ENCODE measurements at regions not wholly inside any gene's neighbourhood (a gene's known extent, or its start where the extent isn't known, plus 50 kb on each side); places are given as distances from the start of the nearest gene placed in this dataset.

- in situ Hi-C loops (cut with MboI; ENCODE audit: low sequenced_read_pairs), result no loop called here
Measured at GRCh38 chr11:128271401-128271800, 316.0 kb downstream of the ETS1 start.

DNA sequence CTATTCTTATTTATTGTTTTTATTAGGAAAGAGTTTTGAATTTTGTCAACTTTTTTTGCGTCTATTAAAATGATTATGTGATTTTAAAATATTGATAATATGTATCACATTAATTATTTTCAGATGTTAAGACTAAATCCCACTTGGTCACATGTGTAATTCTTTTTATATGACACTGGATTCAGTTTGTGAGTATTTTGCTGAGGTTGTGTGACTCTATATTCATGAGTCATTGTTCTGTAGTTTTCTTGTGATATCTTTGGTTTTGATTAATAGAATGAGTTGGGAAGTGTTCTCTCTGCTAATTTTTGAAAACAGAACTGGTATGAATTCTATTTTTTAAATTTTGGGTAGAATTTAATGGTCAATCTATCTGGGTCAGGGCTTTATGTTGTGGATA is 317.9 kb downstream of the ETS1 start:
- in situ Hi-C loops (cut with MboI; ENCODE audit: low sequenced_read_pairs), result no loop called here

GRCh38 chr11:128266893-128267292 is 320.5 kb downstream of the ETS1 start:
- in situ Hi-C loops (cut with MboI; ENCODE audit: low sequenced_read_pairs), result no loop called here

- in situ Hi-C loops (cut with MboI; ENCODE audit: low sequenced_read_pairs), result no loop called here
Measured at GRCh38 chr11:128262463-128263345, 324.7 kb downstream of the ETS1 start.

DNA sequence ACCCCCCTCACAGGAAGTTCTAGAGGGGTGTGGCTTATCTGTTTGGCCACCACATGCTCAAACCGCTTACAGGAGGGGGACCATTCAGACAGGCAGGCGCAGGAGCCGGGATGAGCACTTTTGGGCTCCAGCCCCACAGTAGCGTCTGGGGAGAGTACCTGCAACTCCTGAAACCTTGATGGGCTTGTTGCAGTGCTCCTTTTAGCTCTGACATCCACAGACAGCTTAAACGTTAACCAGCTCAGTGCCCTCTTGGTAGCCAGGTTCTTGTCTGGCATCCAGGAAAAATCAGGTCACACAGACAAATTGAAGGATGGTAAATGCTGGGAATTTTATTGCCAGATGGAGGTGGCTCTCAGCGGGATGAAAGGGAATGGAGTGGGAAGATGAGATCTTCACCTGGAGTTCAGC is 326.3 kb downstream of the ETS1 start:
- in situ Hi-C loops (cut with MboI; ENCODE audit: low sequenced_read_pairs), result no loop called here

DNA sequence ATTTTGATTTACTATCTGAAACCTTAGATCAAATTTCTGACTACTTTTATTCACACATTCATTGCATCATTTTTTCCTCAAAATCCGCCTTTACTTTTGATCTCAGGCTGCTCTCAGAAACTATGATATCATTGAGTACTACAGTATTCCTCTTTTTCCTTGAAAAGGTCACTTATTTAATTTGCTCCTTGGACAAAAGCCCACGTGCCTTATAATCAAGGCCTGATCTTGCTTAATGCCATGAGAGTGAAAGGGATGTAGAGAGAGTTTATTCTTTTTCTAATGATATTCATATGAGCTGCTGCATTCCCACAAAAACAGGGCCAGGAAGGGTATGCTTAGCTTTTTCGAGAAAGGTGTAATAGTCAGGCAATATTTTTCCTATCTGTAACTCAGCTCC is 327.0 kb downstream of the ETS1 start:
- in situ Hi-C loops (cut with MboI; ENCODE audit: low sequenced_read_pairs), result no loop called here

GRCh38 chr11:128259816-128260215 is 327.5 kb downstream of the ETS1 start:
- in situ Hi-C loops (cut with MboI; ENCODE audit: low sequenced_read_pairs), result no loop called here

- in situ Hi-C loops (cut with MboI; ENCODE audit: low sequenced_read_pairs), result no loop called here
Measured at GRCh38 chr11:128254941-128255340, 332.4 kb downstream of the ETS1 start.

DNA sequence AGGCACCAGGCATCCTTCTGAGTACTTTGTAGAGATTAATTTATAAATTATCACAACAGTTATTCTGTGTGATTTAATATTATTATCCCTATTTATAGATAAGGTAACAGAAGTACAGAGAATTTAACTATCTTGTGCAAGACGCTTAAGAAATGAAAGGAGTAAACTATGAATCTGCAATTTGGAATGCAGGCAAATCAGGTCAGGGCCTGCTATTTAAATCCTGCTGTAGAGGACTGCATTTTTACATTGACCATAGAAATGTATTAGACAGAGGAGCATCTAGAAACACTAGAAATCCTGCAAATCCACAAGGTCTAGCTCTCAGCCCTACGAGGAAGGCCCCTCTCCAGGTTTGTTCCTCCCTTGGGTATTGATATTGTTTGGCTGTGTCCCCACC is 336.2 kb downstream of the ETS1 start:
- in situ Hi-C loops (cut with MboI; ENCODE audit: low sequenced_read_pairs), result no loop called here

GRCh38 chr11:128250482-128250881 is 336.9 kb downstream of the ETS1 start:
- in situ Hi-C loops (cut with MboI; ENCODE audit: low sequenced_read_pairs), result no loop called here

- in situ Hi-C loops (cut with MboI; ENCODE audit: low sequenced_read_pairs), result no loop called here
Measured at GRCh38 chr11:128246810-128247594, 340.4 kb downstream of the ETS1 start.

GRCh38 chr11:128246364-128246801 is 341.0 kb downstream of the ETS1 start:
- in situ Hi-C loops (cut with MboI; ENCODE audit: low sequenced_read_pairs), result no loop called here

GRCh38 chr11:128244871-128245270 is 342.5 kb downstream of the ETS1 start:
- in situ Hi-C loops (cut with MboI; ENCODE audit: low sequenced_read_pairs), result no loop called here

DNA sequence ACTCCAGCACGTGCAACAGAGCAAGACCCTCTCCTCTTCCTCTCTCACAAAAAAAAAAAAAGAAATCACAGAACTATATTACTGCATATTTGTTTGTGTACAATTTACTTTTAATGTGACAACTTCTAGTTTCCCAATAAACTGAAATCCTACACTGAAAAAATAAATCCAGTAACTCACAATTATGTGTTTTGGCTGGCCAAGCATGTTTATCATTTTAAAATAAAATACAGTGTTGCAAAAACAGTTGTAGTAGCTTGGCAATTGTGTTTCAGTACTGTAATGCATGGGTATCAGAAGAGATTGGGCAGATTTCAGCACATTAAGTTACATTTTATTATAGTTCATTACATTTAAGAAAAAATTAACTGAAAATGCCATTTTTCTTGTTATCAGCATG is 344.9 kb downstream of the ETS1 start:
- in situ Hi-C loops (cut with MboI; ENCODE audit: low sequenced_read_pairs), result no loop called here

- in situ Hi-C loops (cut with MboI; ENCODE audit: low sequenced_read_pairs), result no loop called here
Measured at GRCh38 chr11:128240546-128240945, 346.8 kb downstream of the ETS1 start.

- in situ Hi-C loops (cut with MboI; ENCODE audit: low sequenced_read_pairs), result no loop called here
Measured at GRCh38 chr11:128239306-128239705, 348.1 kb downstream of the ETS1 start.

- in situ Hi-C loops (cut with MboI; ENCODE audit: low sequenced_read_pairs), result no loop called here
Measured at GRCh38 chr11:128238521-128239265, 348.7 kb downstream of the ETS1 start.

DNA sequence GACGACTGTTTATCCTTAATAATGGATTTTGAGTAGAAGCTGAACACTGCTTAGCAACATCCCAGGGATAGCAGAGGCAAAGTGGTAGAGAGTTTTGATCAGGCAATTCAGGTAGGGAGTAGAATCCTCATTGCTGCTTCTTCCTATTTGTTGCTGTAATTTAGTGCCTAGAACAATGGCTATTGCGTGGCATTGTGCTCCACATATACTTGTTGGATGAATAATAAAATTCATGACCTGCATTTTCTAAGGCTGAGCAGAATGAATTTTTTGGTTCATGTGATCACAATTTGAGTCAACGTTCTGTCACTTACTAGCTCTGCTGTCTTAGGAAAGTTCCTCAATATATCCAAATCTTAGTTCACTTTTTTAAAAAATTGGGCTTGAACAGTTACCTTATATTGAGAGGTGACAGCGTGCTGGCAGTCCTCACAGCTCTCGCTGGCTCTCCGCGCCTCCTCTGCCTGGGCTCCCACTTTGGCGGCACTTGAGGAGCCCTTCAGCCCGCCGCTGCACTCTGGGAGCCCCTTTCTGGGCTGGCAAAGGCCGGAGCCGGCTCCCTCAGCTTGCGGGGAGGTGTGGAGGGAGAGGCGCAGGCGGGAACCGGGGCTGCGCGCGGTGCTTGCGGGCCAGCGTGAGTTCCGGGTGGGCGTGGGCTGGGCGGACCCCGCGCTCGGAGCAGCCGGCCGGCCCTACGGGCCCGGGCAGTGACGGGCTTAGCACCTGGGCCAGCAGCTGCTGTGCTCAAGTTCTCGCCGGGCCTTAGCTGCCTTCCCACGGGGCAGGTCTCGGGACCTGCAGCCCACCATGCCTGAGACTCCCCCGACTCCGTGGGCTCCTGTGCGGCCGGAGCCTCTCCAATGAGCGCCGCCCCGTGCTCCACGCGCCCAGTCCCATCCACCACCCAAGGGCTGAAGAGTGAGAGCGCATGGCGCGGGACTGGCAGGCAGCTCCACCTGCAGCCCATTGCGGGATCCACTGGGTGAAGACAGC is 350.6 kb downstream of the ETS1 start:
- in situ Hi-C loops (cut with MboI; ENCODE audit: low sequenced_read_pairs), result no loop called here

DNA sequence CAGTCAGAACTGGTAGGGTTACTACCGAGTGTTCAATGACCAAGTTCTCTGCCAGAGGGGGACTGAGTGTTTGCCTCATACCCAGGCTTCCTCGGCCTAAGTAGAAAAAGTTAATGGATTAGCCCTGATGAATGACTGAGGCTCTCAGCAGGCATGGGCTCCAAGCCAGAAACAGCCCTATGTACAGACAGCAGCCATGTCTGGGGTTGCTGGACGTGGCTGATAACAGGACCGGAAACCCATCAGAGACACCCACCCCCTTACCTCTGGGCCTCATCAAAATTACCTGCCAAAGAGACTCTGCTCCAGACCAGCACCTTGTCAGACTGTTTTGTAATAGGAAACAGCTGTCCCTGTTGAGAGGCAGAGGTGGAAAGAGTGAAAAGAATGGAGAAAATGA is 351.4 kb downstream of the ETS1 start:
- in situ Hi-C loops (cut with MboI; ENCODE audit: low sequenced_read_pairs), result no loop called here

DNA sequence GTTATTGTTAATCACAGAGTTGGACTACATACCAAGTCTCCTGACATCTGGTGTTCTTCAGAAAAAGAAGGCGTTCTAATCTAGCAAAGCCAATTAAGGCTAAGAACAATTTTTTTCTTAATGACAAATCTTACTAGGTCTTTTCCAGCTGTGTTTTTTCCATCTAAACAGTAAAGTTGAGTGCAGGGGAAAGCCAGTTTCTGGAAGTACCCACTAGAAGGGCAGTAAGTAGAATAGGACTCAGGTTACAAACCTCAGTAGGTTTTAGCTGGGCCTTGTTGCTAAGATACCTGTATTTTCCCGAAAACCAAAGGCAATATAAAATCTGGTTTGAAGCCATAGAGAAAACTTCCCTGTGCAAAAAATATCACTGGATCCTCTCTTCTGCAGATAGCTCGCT is 351.9 kb downstream of the ETS1 start:
- in situ Hi-C loops (cut with MboI; ENCODE audit: low sequenced_read_pairs), result no loop called here

All from HL-60/S4 (cell line).